ENCODE measurements at regions not wholly inside any gene's neighbourhood (a gene's known extent, or its start where the extent isn't known, plus 50 kb on each side); places are given as distances from the start of the nearest gene placed in this dataset.

GRCh38 chr7:54159088-54159487 is 383.1 kb upstream of the VSTM2A start (continued):
- TF ChIP-seq REST (IDR thresholded peaks at IDR 0.05; ENCODE audit: borderline replicate concordance) (no peak), REST (CRISPR knock-in tag; IDR thresholded peaks at IDR 0.05; ENCODE audit: low read depth) (no peak), MAFF (IDR thresholded peaks at IDR 0.05; ENCODE audit: low read length) (peak; percentile 62)

- DNase-seq (ENCODE audit: extremely low read depth in 1 of 4, low spot score in 3 of 4) = no peak
- Histone ChIP-seq H3K4me3 (no peak overlapping the region), H2AFZ (ENCODE audit: low read depth, low read length) (no peak overlapping the region), H3K36me3 (ENCODE audit: control insufficient read depth, insufficient read depth, low read length) (no peaks in the 10 kb centered on the region), H3K9me1 (ENCODE audit: control insufficient read depth, insufficient read depth, low read length) (no peaks in the 10 kb centered on the region), H3K79me2 (ENCODE audit: control insufficient read depth, insufficient read depth, low read length) (no peaks in the 10 kb centered on the region), H4K20me1 (replicated peaks; ENCODE audit: control insufficient read depth, insufficient read depth, low read length) (no peaks in the 10 kb centered on the region), H3K4me2 (ENCODE audit: insufficient read depth, low read length) (no peak overlapping the region), H3K9me3 (replicated peaks; ENCODE audit: control insufficient read depth, insufficient read depth, low read depth, low read length) (no peaks in the 10 kb centered on the region), H3K27me3 (ENCODE audit: control insufficient read depth in 2 of 2, insufficient read depth in 2 of 2, low read length in 2 of 2) (no peaks in the 10 kb centered on the region), H3K27ac (ENCODE audit: extremely low read depth, low read depth, low read length) (no peak overlapping the region), H3K4me1 (replicated peaks in 1 of 2; ENCODE audit: control insufficient read depth in 2 of 2, insufficient read depth in 2 of 2, low read length in 2 of 2) (no peaks in the 10 kb centered on the region), H3K9ac (ENCODE audit: insufficient read depth in 1 of 2, low read depth in 2 of 2, low read length in 2 of 2) (no peak overlapping the region)
- ChIA-PET CTCF (ENCODE audit: low intra/inter-chr PET ratio) (no interaction called here), POLR2A (no interaction called here)
- in situ Hi-C loops (cut with MboI) (no loop called here), intact Hi-C loops (cut with micrococcal nuclease) (no loop called here)
- ATAC-seq = no peak
- WGBS (ENCODE audit: insufficient coverage, low coverage, missing lambda C conversion rate) = 8% methylated on average over 1 of the region's 4 CpGs
- FAIRE-seq = no peak
- BruUV-seq (replicated peaks) = no TSS peak
- TF ChIP-seq ZNF740 (CRISPR knock-in tag; IDR thresholded peaks at IDR 0.05) (no peak), ZNF740 (tag; IDR thresholded peaks at IDR 0.05) (no peak), TSC22D4 (tag; IDR thresholded peaks at IDR 0.05) (no peak), HDAC1 (IDR thresholded peaks at IDR 0.05) (no peak), SAFB2 (IDR thresholded peaks at IDR 0.05; ENCODE audit: borderline replicate concordance, low read depth, low read length, severe bottlenecking) (no peak), PRPF4 (IDR thresholded peaks at IDR 0.05; ENCODE audit: insufficient read depth, low read depth, low read length, poor library complexity, severe bottlenecking) (no peak), MAFG (tag; conservative IDR thresholded peaks at IDR 0.05) (no peak), TRIM28 (IDR thresholded peaks at IDR 0.05) (no peak), SUPT5H (IDR thresholded peaks at IDR 0.05) (no peak), KDM1A (IDR thresholded peaks at IDR 0.05) (no peak), NFRKB (IDR thresholded peaks at IDR 0.05; ENCODE audit: low read depth) (no peak), ZNF780A (CRISPR knock-in tag; IDR thresholded peaks at IDR 0.05) (no peak), KHSRP (IDR thresholded peaks at IDR 0.05) (no peak)
Measured at GRCh38 chr7:54161621-54162020, 380.6 kb upstream of the VSTM2A start.
